Gastroesophageal sphincter (tissue), 4 donors: ENCODE measurements at regions not wholly inside any gene's neighbourhood (a gene's known extent, or its start where the extent isn't known, plus 50 kb on each side); places are given as distances from the start of the nearest gene placed in this dataset.

Experiments
- ATAC-seq: fragments of 150-250 bp; one replicate; pipeline ENCODE4 v1.9.1; 2016; ENCODE audit warnings: mild to moderate bottlenecking, moderate library complexity
- H3K27ac ChIP-seq, 4 donors: fragments of 200-600 bp; sonication (generic) in 3 of 4; 1 replicate in 3 of 4; 2 replicates in 1 of 4; pipeline ENCODE4 v1.5.1; 2016 to 2019
- H3K27me3 ChIP-seq: fragments of 200-600 bp; sonication (generic); one replicate; pipeline ENCODE4 v1.5.1; 2019
- H3K36me3 ChIP-seq, 2 donors: fragments of 200-600 bp; sonication (generic); one replicate each; pipeline ENCODE4 v1.5.1; 2019; ENCODE audit warnings: control low read depth in 1 of 2
- H3K4me1 ChIP-seq, 3 donors: fragments of 200-600 bp; sonication (generic); 1 replicate in 2 of 3; 2 replicates in 1 of 3; pipeline ENCODE4 v1.5.1; 2016 to 2019; ENCODE audit warnings: control low read depth in 2 of 3
- H3K4me3 ChIP-seq, 2 donors: fragments of 200-600 bp; sonication (generic); one replicate each; pipeline ENCODE4 v1.5.1; 2019; ENCODE audit warnings: mild to moderate bottlenecking in 1 of 2, moderate library complexity in 1 of 2
- H3K9me3 ChIP-seq, 3 donors: fragments of 200-600 bp; sonication (generic); one replicate each; pipeline ENCODE4 v1.5.1; 2017 to 2019; ENCODE audit warnings: control low read depth in 2 of 3
- CTCF ChIP-seq, 4 experiments: fragments of 200-600 bp in 2 of 4; fragments of 450-650 bp in 2 of 4; sonication (generic) in 1 of 4; IDR thresholded peaks; one replicate each; pipeline ENCODE4 v1.5.1; 2017 to 2019; ENCODE audit warnings: antibody characterized with exemption in 4 of 4, mild to moderate bottlenecking in 2 of 4, moderate library complexity in 2 of 4
- EP300 ChIP-seq: sonication (generic); formaldehyde crosslinking; IDR thresholded peaks from one replicate; pipeline ENCODE4 v1.6.1; 2017; ENCODE audit warnings: antibody characterized with exemption, mild to moderate bottlenecking
- POLR2A ChIP-seq, 2 donors: fragments of 450-650 bp; IDR thresholded peaks; one replicate each; pipeline ENCODE4 v1.6.1; 2017; ENCODE audit warnings: antibody characterized with exemption in 2 of 2, mild to moderate bottlenecking in 2 of 2, moderate library complexity in 1 of 2
- POLR2AphosphoS5 ChIP-seq: sonication (generic); formaldehyde crosslinking; IDR thresholded peaks from one replicate; pipeline ENCODE4 v1.6.1; 2017; ENCODE audit warnings: antibody characterized with exemption
- WGBS, 2 donors: methylation state at CpG; one replicate each; pipeline ENCODE4 v1.1.5; 2018; ENCODE audit warnings: low coverage in 1 of 2; 5-methylcytosine and 5-hydroxymethylcytosine counted together

GRCh38 chr15:37481126-37481525 lies 380.8 kb upstream of the MEIS2 start:
- no peaks in the 10 kb centered on the region for H3K27me3 ChIP-seq
- no peaks in the 10 kb centered on the region for H3K36me3 ChIP-seq
- TF ChIP-seq EP300 (no peak), POLR2A (IDR thresholded peaks at IDR 0.05) (no peak), POLR2AphosphoS5 (no peak), CTCF (IDR thresholded peaks at IDR 0.05) (no peak)
- WGBS, 2 donors, result 0 to 40% methylated on average over 1 of the region's 1 CpG
- no peak overlapping the region for H3K4me3 ChIP-seq
- ATAC-seq, result no peak
- H3K9me3 ChIP-seq, result no peaks in the 10 kb centered on the region
- H3K27ac ChIP-seq, result no peak overlapping the region
- no peaks in the 10 kb centered on the region for H3K4me1 ChIP-seq

- no peaks in the 10 kb centered on the region for H3K4me1 ChIP-seq
- no peaks in the 10 kb centered on the region for H3K9me3 ChIP-seq
- H3K4me3 ChIP-seq, result no peak overlapping the region
- no peaks in the 10 kb centered on the region for H3K36me3 ChIP-seq
- no peak for TF ChIP-seq POLR2A (IDR thresholded peaks at IDR 0.05)
- TF ChIP-seq EP300, result no peak
- no peak for TF ChIP-seq POLR2AphosphoS5
- TF ChIP-seq CTCF (IDR thresholded peaks at IDR 0.05), result no peak
- H3K27me3 ChIP-seq, result no peaks in the 10 kb centered on the region
- no peak overlapping the region for H3K27ac ChIP-seq
- ATAC-seq, result no peak
- WGBS, 2 donors, result 87 to 100% methylated on average over 1 to 4 of the region's 6 CpGs
Measured at GRCh38 chr15:37483779-37484178, 383.4 kb upstream of the MEIS2 start.

GRCh38 chr15:37485056-37485455 lies 384.7 kb upstream of the MEIS2 start:
- no peak for ATAC-seq
- Histone ChIP-seq H3K4me3 (no peak overlapping the region), H3K27me3 (no peaks in the 10 kb centered on the region), H3K36me3 (no peaks in the 10 kb centered on the region), H3K27ac (no peak overlapping the region), H3K4me1 (no peaks in the 10 kb centered on the region), H3K9me3 (no peaks in the 10 kb centered on the region)
- TF ChIP-seq CTCF (IDR thresholded peaks at IDR 0.05), result no peak
- no peak for TF ChIP-seq POLR2AphosphoS5
- TF ChIP-seq EP300, result no peak
- TF ChIP-seq POLR2A (IDR thresholded peaks at IDR 0.05), result no peak
- 95 to 100% methylated on average over 1 to 4 of the region's 4 CpGs for WGBS, 2 donors

GRCh38 chr15:37490707-37491106 lies 390.4 kb upstream of the MEIS2 start:
- no peaks in the 10 kb centered on the region for H3K36me3 ChIP-seq
- H3K4me3 ChIP-seq, result no peak overlapping the region
- WGBS, 2 donors, result 94 to 97% methylated on average over 6 to 21 of the region's 26 CpGs
- H3K27ac ChIP-seq, result no peak overlapping the region
- no peak for ATAC-seq
- H3K27me3 ChIP-seq, result no peaks in the 10 kb centered on the region
- no peaks in the 10 kb centered on the region for H3K4me1 ChIP-seq
- no peaks in the 10 kb centered on the region for H3K9me3 ChIP-seq
- no peak for TF ChIP-seq POLR2A (IDR thresholded peaks at IDR 0.05)
- no peak for TF ChIP-seq CTCF (IDR thresholded peaks at IDR 0.05)
- no peak for TF ChIP-seq POLR2AphosphoS5
- TF ChIP-seq EP300, result no peak

GRCh38 chr15:37516621-37517020 lies 416.3 kb upstream of the MEIS2 start:
- Histone ChIP-seq H3K27ac (no peak overlapping the region), H3K27me3 (no peaks in the 10 kb centered on the region), H3K4me1 (no peaks in the 10 kb centered on the region), H3K4me3 (no peak overlapping the region), H3K9me3 (no peaks in the 10 kb centered on the region), H3K36me3 (no peaks in the 10 kb centered on the region)
- TF ChIP-seq POLR2AphosphoS5 (no peak), CTCF (IDR thresholded peaks at IDR 0.05) (no peak), POLR2A (IDR thresholded peaks at IDR 0.05) (no peak), EP300 (no peak)
- 40 to 48% methylated on average over 3 of the region's 3 CpGs for WGBS, 2 donors
- no peak for ATAC-seq
